ENCODE measurements at regions not wholly inside any gene's neighbourhood (a gene's known extent, or its start where the extent isn't known, plus 50 kb on each side); places are given as distances from the start of the nearest gene placed in this dataset.

- ATAC-seq (no peak), DNase-seq (ENCODE audit: low spot score) (no peak)
- no peak overlapping the region for H3K4me3 ChIP-seq
- no peak overlapping the region for H3K27ac ChIP-seq (ENCODE audit: low read depth)
- no peak overlapping the region for H3K4me2 ChIP-seq
- no peaks in the 10 kb centered on the region for H3K4me1 ChIP-seq (ENCODE audit: insufficient read depth)
- TF ChIP-seq NANOG (IDR thresholded peaks at IDR 0.05; ENCODE audit: borderline replicate concordance): no peak
- TF ChIP-seq ZNF114 (CRISPR knock-in tag; IDR thresholded peaks at IDR 0.05): no peak
- no peak for TF ChIP-seq STAT1 (IDR thresholded peaks at IDR 0.05; ENCODE audit: unreplicated experiment)
- no peak for TF ChIP-seq JUNB (IDR thresholded peaks at IDR 0.05; ENCODE audit: unreplicated experiment)
- TF ChIP-seq ZNF331 (CRISPR knock-in tag; IDR thresholded peaks at IDR 0.05; ENCODE audit: low read depth): no peak
- TF ChIP-seq, protein P1, sequence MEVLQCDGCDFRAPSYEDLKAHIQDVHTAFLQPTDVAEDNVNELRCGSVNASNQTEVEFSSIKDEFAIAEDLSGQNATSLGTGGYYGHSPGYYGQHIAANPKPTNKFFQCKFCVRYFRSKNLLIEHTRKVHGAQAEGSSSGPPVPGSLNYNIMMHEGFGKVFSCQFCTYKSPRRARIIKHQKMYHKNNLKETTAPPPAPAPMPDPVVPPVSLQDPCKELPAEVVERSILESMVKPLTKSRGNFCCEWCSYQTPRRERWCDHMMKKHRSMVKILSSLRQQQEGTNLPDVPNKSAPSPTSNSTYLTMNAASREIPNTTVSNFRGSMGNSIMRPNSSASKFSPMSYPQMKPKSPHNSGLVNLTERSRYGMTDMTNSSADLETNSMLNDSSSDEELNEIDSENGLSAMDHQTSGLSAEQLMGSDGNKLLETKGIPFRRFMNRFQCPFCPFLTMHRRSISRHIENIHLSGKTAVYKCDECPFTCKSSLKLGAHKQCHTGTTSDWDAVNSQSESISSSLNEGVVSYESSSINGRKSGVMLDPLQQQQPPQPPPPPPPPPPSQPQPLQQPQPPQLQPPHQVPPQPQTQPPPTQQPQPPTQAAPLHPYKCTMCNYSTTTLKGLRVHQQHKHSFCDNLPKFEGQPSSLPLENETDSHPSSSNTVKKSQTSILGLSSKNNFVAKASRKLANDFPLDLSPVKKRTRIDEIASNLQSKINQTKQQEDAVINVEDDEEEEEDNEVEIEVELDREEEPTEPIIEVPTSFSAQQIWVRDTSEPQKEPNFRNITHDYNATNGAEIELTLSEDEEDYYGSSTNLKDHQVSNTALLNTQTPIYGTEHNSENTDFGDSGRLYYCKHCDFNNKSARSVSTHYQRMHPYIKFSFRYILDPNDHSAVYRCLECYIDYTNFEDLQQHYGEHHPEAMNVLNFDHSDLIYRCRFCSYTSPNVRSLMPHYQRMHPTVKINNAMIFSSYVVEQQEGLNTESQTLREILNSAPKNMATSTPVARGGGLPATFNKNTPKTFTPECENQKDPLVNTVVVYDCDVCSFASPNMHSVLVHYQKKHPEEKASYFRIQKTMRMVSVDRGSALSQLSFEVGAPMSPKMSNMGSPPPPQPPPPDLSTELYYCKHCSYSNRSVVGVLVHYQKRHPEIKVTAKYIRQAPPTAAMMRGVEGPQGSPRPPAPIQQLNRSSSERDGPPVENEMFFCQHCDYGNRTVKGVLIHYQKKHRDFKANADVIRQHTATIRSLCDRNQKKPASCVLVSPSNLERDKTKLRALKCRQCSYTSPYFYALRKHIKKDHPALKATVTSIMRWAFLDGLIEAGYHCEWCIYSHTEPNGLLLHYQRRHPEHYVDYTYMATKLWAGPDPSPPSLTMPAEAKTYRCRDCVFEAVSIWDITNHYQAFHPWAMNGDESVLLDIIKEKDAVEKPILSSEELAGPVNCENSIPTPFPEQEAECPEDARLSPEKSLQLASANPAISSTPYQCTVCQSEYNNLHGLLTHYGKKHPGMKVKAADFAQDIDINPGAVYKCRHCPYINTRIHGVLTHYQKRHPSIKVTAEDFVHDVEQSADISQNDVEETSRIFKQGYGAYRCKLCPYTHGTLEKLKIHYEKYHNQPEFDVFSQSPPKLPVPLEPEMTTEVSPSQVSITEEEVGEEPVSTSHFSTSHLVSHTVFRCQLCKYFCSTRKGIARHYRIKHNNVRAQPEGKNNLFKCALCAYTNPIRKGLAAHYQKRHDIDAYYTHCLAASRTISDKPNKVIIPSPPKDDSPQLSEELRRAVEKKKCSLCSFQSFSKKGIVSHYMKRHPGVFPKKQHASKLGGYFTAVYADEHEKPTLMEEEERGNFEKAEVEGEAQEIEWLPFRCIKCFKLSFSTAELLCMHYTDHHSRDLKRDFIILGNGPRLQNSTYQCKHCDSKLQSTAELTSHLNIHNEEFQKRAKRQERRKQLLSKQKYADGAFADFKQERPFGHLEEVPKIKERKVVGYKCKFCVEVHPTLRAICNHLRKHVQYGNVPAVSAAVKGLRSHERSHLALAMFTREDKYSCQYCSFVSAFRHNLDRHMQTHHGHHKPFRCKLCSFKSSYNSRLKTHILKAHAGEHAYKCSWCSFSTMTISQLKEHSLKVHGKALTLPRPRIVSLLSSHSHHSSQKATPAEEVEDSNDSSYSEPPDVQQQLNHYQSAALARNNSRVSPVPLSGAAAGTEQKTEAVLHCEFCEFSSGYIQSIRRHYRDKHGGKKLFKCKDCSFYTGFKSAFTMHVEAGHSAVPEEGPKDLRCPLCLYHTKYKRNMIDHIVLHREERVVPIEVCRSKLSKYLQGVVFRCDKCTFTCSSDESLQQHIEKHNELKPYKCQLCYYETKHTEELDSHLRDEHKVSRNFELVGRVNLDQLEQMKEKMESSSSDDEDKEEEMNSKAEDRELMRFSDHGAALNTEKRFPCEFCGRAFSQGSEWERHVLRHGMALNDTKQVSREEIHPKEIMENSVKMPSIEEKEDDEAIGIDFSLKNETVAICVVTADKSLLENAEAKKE (CRISPR knock-in tag; IDR thresholded peaks at IDR 0.05): no peak
- TF ChIP-seq CREB1 (CRISPR knock-in tag; IDR thresholded peaks at IDR 0.05; ENCODE audit: low read depth): no peak
- TF ChIP-seq EZH2 (IDR thresholded peaks at IDR 0.05; ENCODE audit: low read depth, unreplicated experiment): no peak
- TF ChIP-seq, protein P2, sequence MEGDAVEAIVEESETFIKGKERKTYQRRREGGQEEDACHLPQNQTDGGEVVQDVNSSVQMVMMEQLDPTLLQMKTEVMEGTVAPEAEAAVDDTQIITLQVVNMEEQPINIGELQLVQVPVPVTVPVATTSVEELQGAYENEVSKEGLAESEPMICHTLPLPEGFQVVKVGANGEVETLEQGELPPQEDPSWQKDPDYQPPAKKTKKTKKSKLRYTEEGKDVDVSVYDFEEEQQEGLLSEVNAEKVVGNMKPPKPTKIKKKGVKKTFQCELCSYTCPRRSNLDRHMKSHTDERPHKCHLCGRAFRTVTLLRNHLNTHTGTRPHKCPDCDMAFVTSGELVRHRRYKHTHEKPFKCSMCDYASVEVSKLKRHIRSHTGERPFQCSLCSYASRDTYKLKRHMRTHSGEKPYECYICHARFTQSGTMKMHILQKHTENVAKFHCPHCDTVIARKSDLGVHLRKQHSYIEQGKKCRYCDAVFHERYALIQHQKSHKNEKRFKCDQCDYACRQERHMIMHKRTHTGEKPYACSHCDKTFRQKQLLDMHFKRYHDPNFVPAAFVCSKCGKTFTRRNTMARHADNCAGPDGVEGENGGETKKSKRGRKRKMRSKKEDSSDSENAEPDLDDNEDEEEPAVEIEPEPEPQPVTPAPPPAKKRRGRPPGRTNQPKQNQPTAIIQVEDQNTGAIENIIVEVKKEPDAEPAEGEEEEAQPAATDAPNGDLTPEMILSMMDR (conservative IDR thresholded peaks at IDR 0.05; ENCODE audit: low read depth in 2 of 2): no peak
- no peak for TF ChIP-seq POLR2AphosphoS5 (IDR thresholded peaks at IDR 0.05; ENCODE audit: low read depth)
- H3K9me2 ChIP-seq (ENCODE audit: insufficient read depth): peaks cover 3% of the 10 kb centered on the region; the same call in 1 of the 2 replicates
- Mint-ChIP-seq H3K4me3 (no peak overlapping the region), H3K36me3 (ENCODE audit: low read depth) (0 out of 3 replicates have a peak, but pooled peaks cover 2% of the 10 kb centered on the region), H3K27ac (no peak overlapping the region), H3K9me3 (peaks cover 13% of the 10 kb centered on the region; the same call in 2 of the 3 replicates), H3K27me3 (ENCODE audit: insufficient read depth, low read depth, poor library complexity) (peaks cover 3% of the 10 kb centered on the region), H3K4me1 (no peaks in the 10 kb centered on the region)
- H3K36me3 ChIP-seq (ENCODE audit: insufficient read depth): no peaks in the 10 kb centered on the region
- H4K20me1 ChIP-seq (replicated peaks; ENCODE audit: insufficient read depth): no peaks in the 10 kb centered on the region
- no peaks in the 10 kb centered on the region for H3K27me3 ChIP-seq (ENCODE audit: insufficient read depth)
- H3K79me2 ChIP-seq (replicated peaks; ENCODE audit: insufficient read depth): no peaks in the 10 kb centered on the region
- no peaks in the 10 kb centered on the region for H3F3A ChIP-seq (replicated peaks; ENCODE audit: low read depth)
- no peak overlapping the region for H2AFZ ChIP-seq
Measured at GRCh38 chr16:60541535-60541934, 1494.7 kb downstream of the CDH8 start.
